DND-41 (cell line): ENCODE measurements at regions not wholly inside any gene's neighbourhood (a gene's known extent, or its start where the extent isn't known, plus 50 kb on each side); places are given as distances from the start of the nearest gene placed in this dataset.

ENCODE experiments used
- ATAC-seq: fragments of 200-7000 bp; cut with Tn5 transposase; 3 replicates; pipeline ENCODE4 v1.9.1; 2021; ENCODE audit warnings: low read depth; ENCODE audit not compliant: insufficient read depth
- DNase-seq: peaks from one replicate; pipeline ENCODE4 v3.0.0-alpha.2; 2020
- H2AFZ ChIP-seq: 2 replicates; pipeline ENCODE4 v1.6.0; 2012; ENCODE audit warnings: low read depth, low read length
- H3K27ac ChIP-seq: 2 replicates; pipeline ENCODE4 v1.5.1; 2012; ENCODE audit warnings: low read length, inconsistent platforms
- H3K27me3 ChIP-seq: fragments of 200-600 bp; sonication (generic); 2 replicates; pipeline ENCODE4 v1.6.0; 2012; ENCODE audit warnings: low read length, mild to moderate bottlenecking, inconsistent platforms; ENCODE audit not compliant: insufficient read depth, poor library complexity
- H3K36me3 ChIP-seq: 2 replicates; pipeline ENCODE4 v1.5.1; 2012; ENCODE audit warnings: low read length, inconsistent platforms; ENCODE audit not compliant: insufficient read depth
- H3K4me1 ChIP-seq: 2 replicates; pipeline ENCODE4 v1.5.1; 2012; ENCODE audit warnings: mild to moderate bottlenecking, low read length; ENCODE audit not compliant: insufficient read depth
- H3K4me2 ChIP-seq: 2 replicates; pipeline ENCODE4 v1.6.0; 2012; ENCODE audit warnings: mild to moderate bottlenecking, moderate library complexity, low read length, inconsistent platforms; ENCODE audit not compliant: insufficient read depth
- H3K4me3 ChIP-seq, 2 experiments: fragments of 200-600 bp in 1 of 2; shearing (Covaris generic) in 1 of 2; 2 replicates each; pipeline ENCODE4 v1.5.1; 2012 to 2016; ENCODE audit warnings: inconsistent platforms in 2 of 2, low read length in 2 of 2, mild to moderate bottlenecking in 2 of 2, low read depth in 1 of 2, moderate library complexity in 1 of 2
- H3K79me2 ChIP-seq: 2 replicates; pipeline ENCODE4 v1.6.0; 2012; ENCODE audit warnings: low read length, inconsistent platforms; ENCODE audit not compliant: insufficient read depth
- H3K9ac ChIP-seq: 2 replicates; pipeline ENCODE4 v1.6.0; 2012; ENCODE audit warnings: low read depth, mild to moderate bottlenecking, inconsistent platforms, low read length, moderate library complexity
- H3K9me3 ChIP-seq: 2 replicates; pipeline ENCODE4 v1.5.1; 2012; ENCODE audit warnings: low read length, moderate library complexity, mild to moderate bottlenecking, inconsistent platforms; ENCODE audit not compliant: insufficient read depth, severe bottlenecking
- H4K20me1 ChIP-seq: 2 replicates; pipeline ENCODE4 v1.6.0; 2012; ENCODE audit warnings: low read length; ENCODE audit not compliant: insufficient read depth
- EZH2 ChIP-seq: IDR thresholded peaks from 3 replicates; pipeline ENCODE4 v1.6.1; 2012; ENCODE audit warnings: borderline replicate concordance, low read depth, mild to moderate bottlenecking, moderate library complexity, low read length, inconsistent platforms; ENCODE audit not compliant: severe bottlenecking
- TF ChIP-seq, protein P1 (sequence below): IDR thresholded peaks from 2 replicates; pipeline ENCODE4 v1.5.1; 2012; ENCODE audit warnings: borderline replicate concordance, low read length, moderate library complexity, mild to moderate bottlenecking; ENCODE audit not compliant: poor library complexity, severe bottlenecking; ENCODE audit errors: extremely low read depth

DNA sequence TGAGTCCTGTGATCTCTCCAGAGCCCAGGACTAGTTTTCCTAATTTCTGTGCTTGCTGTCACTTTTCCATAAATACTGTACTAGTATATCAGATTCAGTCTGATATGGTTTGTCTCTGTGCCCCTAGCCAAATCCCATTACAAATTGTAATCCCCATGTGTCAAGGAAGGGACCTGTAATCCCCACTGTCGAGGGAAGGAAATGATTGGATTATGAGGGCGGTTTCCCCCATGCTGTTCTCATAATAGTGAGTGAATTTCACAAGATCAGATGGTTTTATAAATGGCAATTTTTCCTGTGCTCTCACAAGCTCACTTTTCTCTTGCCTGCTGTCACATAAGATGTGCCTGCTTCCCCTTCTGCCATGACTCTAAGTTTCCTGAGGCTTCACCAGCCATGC is 54.8 kb upstream of the IFRD1 start:
- H3K27ac ChIP-seq, result no peak overlapping the region
- no peak overlapping the region for H3K9ac ChIP-seq
- no peak overlapping the region for H3K4me2 ChIP-seq
- ATAC-seq, result no peak
- no peaks in the 10 kb centered on the region for H3K9me3 ChIP-seq
- no peaks in the 10 kb centered on the region for H4K20me1 ChIP-seq
- H3K27me3 ChIP-seq, result no peaks in the 10 kb centered on the region
- peaks cover 37% of the 10 kb centered on the region for H3K4me1 ChIP-seq
- no peak for DNase-seq
- no peak for TF ChIP-seq EZH2
- TF ChIP-seq, protein P1, sequence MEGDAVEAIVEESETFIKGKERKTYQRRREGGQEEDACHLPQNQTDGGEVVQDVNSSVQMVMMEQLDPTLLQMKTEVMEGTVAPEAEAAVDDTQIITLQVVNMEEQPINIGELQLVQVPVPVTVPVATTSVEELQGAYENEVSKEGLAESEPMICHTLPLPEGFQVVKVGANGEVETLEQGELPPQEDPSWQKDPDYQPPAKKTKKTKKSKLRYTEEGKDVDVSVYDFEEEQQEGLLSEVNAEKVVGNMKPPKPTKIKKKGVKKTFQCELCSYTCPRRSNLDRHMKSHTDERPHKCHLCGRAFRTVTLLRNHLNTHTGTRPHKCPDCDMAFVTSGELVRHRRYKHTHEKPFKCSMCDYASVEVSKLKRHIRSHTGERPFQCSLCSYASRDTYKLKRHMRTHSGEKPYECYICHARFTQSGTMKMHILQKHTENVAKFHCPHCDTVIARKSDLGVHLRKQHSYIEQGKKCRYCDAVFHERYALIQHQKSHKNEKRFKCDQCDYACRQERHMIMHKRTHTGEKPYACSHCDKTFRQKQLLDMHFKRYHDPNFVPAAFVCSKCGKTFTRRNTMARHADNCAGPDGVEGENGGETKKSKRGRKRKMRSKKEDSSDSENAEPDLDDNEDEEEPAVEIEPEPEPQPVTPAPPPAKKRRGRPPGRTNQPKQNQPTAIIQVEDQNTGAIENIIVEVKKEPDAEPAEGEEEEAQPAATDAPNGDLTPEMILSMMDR, result no peak
- no peaks in the 10 kb centered on the region for H3K79me2 ChIP-seq
- H2AFZ ChIP-seq, result no peak overlapping the region
- no peak overlapping the region for H3K4me3 ChIP-seq
- no peaks in the 10 kb centered on the region for H3K36me3 ChIP-seq

DNA sequence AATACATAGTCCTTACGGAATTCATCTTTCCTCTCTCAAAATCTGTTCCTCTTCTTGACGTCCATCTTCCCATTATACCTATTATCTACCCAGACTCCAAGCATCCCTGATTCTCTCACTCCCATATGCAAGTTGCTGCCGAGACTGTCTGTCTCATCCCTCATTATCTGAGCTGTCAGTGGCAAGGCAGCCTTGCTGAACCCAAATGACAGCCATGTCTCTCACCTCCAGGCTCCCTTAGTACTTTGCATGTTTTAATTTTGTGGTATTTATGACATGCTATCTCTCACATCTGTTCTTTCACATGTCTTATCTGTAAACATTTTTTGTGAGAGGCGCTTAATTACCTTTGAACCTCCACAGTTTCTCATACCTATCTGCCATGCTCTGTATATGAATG is 54.4 kb upstream of the IFRD1 start:
- no peak overlapping the region for H3K4me2 ChIP-seq
- no peak for TF ChIP-seq EZH2
- TF ChIP-seq, protein P1, result no peak
- H3K79me2 ChIP-seq, result no peaks in the 10 kb centered on the region
- no peaks in the 10 kb centered on the region for H3K9me3 ChIP-seq
- peaks cover 33% of the 10 kb centered on the region for H3K4me1 ChIP-seq
- no peaks in the 10 kb centered on the region for H3K27me3 ChIP-seq
- no peak overlapping the region for H3K9ac ChIP-seq
- no peaks in the 10 kb centered on the region for H3K36me3 ChIP-seq
- H3K4me3 ChIP-seq, result no peak overlapping the region
- no peaks in the 10 kb centered on the region for H4K20me1 ChIP-seq
- ATAC-seq, result no peak
- H3K27ac ChIP-seq, result no peak overlapping the region
- no peak for DNase-seq
- H2AFZ ChIP-seq, result no peak overlapping the region

GRCh38 chr7:112398534-112398933 is 51.7 kb upstream of the IFRD1 start:
- no peaks in the 10 kb centered on the region for H3K27me3 ChIP-seq
- no peaks in the 10 kb centered on the region for H4K20me1 ChIP-seq
- TF ChIP-seq, protein P1, result no peak
- no peak for TF ChIP-seq EZH2
- peak overlapping the region; percentile 34; the same call in 1 of the 2 replicates for H3K27ac ChIP-seq
- no peak overlapping the region for H3K9ac ChIP-seq
- H3K9me3 ChIP-seq, result no peaks in the 10 kb centered on the region
- peak overlapping the region; percentile 16; the same call in 1 of the 2 replicates for H2AFZ ChIP-seq
- DNase-seq (peak; percentile 67), ATAC-seq (peak; percentile 97)
- peaks cover 18% of the 10 kb centered on the region for H3K4me1 ChIP-seq
- H3K36me3 ChIP-seq, result no peaks in the 10 kb centered on the region
- H3K79me2 ChIP-seq, result no peaks in the 10 kb centered on the region
- peak overlapping the region; percentile 9; the same call in 1 of the 2 replicates for H3K4me2 ChIP-seq
- H3K4me3 ChIP-seq, result no peak overlapping the region

DNA sequence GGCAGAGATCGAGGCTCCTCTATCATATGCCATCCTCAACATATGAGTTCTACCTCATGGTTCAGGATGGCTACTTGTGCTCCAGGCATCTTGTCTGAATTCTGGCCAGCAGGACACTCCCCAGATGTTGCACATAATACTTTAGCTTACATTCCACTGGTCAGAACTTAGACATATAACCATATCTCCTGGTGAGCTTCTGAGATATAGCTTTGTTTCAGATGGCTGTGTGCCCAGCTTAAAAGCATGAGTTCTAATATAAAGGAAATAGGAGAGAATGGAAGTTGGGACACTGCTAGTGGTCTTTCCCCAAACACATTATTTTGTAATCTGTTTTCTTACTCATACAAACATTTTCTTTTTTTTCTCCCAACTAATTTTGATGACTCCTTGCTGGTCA is 50.8 kb upstream of the IFRD1 start:
- Histone ChIP-seq H4K20me1 (no peaks in the 10 kb centered on the region), H3K9ac (no peak overlapping the region), H3K36me3 (no peaks in the 10 kb centered on the region), H3K9me3 (no peaks in the 10 kb centered on the region), H3K4me1 (peaks cover 18% of the 10 kb centered on the region), H2AFZ (no peak overlapping the region), H3K79me2 (no peaks in the 10 kb centered on the region), H3K27ac (no peak overlapping the region), H3K4me3 (no peak overlapping the region), H3K4me2 (no peak overlapping the region), H3K27me3 (no peaks in the 10 kb centered on the region)
- ATAC-seq (no peak), DNase-seq (no peak)
- no peak for TF ChIP-seq EZH2
- TF ChIP-seq, protein P1, result no peak
